ENCODE measurements at regions not wholly inside any gene's neighbourhood (a gene's known extent, or its start where the extent isn't known, plus 50 kb on each side); places are given as distances from the start of the nearest gene placed in this dataset.
"Not testable (repeated sequence)": the region's sequence is repeated elsewhere in the genome, so short reads cannot be mapped to it uniquely, and the experiment has no call there.

- no peak for DNase-seq (ENCODE audit: low read depth in 3 of 3)
Observed at GRCh38 chr6:15839969-15840541, 177.2 kb upstream of the DTNBP1 start.

GRCh38 chr6:15837205-15837604, 174.4 kb upstream of the DTNBP1 start:
- DNase-seq (ENCODE audit: low read depth in 3 of 3) = no peak

GRCh38 chr6:15832841-15833240, 170.0 kb upstream of the DTNBP1 start:
- DNase-seq (ENCODE audit: low read depth in 3 of 3) = no peak

- DNase-seq (ENCODE audit: low read depth in 3 of 3) = no peak
Observed at GRCh38 chr6:15829156-15829555, 166.3 kb upstream of the DTNBP1 start.

- no peak for DNase-seq (ENCODE audit: low read depth in 3 of 3)
Observed at GRCh38 chr6:15827496-15828255, 164.8 kb upstream of the DTNBP1 start.

GRCh38 chr6:15826814-15827318, 164.0 kb upstream of the DTNBP1 start:
- DNase-seq (ENCODE audit: low read depth in 3 of 3) = no peak

GRCh38 chr6:15825332-15825930, 162.6 kb upstream of the DTNBP1 start:
- DNase-seq (ENCODE audit: low read depth in 3 of 3) = no peak

- no peak for DNase-seq (ENCODE audit: low read depth in 3 of 3)
Observed at GRCh38 chr6:15824811-15825210, 162.0 kb upstream of the DTNBP1 start.

- DNase-seq (ENCODE audit: low read depth in 3 of 3) = no peak
Observed at GRCh38 chr6:15823838-15824414, 161.1 kb upstream of the DTNBP1 start.

- no peak for DNase-seq (ENCODE audit: low read depth in 3 of 3)
Observed at GRCh38 chr6:15822835-15823234, 160.0 kb upstream of the DTNBP1 start.

- no peak for DNase-seq (ENCODE audit: low read depth in 3 of 3)
Observed at GRCh38 chr6:15819841-15820240, 157.0 kb upstream of the DTNBP1 start.

GRCh38 chr6:15819226-15819625, 156.4 kb upstream of the DTNBP1 start:
- DNase-seq (ENCODE audit: low read depth in 3 of 3) = no peak

- DNase-seq (ENCODE audit: low read depth in 3 of 3) = no peak
Observed at GRCh38 chr6:15818491-15818890, 155.7 kb upstream of the DTNBP1 start.

- no peak for DNase-seq (ENCODE audit: low read depth in 3 of 3)
Observed at GRCh38 chr6:15818044-15818443, 155.2 kb upstream of the DTNBP1 start.

GRCh38 chr6:15817100-15817499, 154.3 kb upstream of the DTNBP1 start:
- DNase-seq (ENCODE audit: low read depth in 3 of 3) = no peak

- DNase-seq (ENCODE audit: low read depth in 3 of 3) = no peak
Observed at GRCh38 chr6:15816661-15817060, 153.8 kb upstream of the DTNBP1 start.

- not testable (repeated sequence) for DNase-seq (ENCODE audit: low read depth in 3 of 3)
Observed at GRCh38 chr6:15813698-15814097, 150.9 kb upstream of the DTNBP1 start.

- no peak for DNase-seq (ENCODE audit: low read depth in 3 of 3)
Observed at GRCh38 chr6:15811107-15811506, 148.3 kb upstream of the DTNBP1 start.

GRCh38 chr6:15810618-15811017, 147.8 kb upstream of the DTNBP1 start:
- DNase-seq (ENCODE audit: low read depth in 3 of 3) = no peak

GRCh38 chr6:15809367-15809766, 146.5 kb upstream of the DTNBP1 start:
- no peak for DNase-seq (ENCODE audit: low read depth in 3 of 3)

- no peak for DNase-seq (ENCODE audit: low read depth in 3 of 3)
Observed at GRCh38 chr6:15804164-15805154, 141.6 kb upstream of the DTNBP1 start.
